ENCODE measurements at regions not wholly inside any gene's neighbourhood (a gene's known extent, or its start where the extent isn't known, plus 50 kb on each side); places are given as distances from the start of the nearest gene placed in this dataset.

GRCh38 chr6:108746366-108746765 is 101.9 kb upstream of the ARMC2 start:
- Histone ChIP-seq H3K4me1 (ENCODE audit: low read depth, poor library complexity, severe bottlenecking) (no peaks in the 10 kb centered on the region), H3K27ac (no peak overlapping the region), H3K36me3 (ENCODE audit: insufficient read depth) (no peaks in the 10 kb centered on the region), H3K9ac (no peak overlapping the region), H2AFZ (ENCODE audit: low read depth) (no peak overlapping the region), H3K4me2 (no peak overlapping the region), H3K79me2 (ENCODE audit: insufficient read depth, low read depth) (no peaks in the 10 kb centered on the region), H3K27me3 (ENCODE audit: insufficient read depth, low read depth) (no peaks in the 10 kb centered on the region), H4K20me1 (ENCODE audit: insufficient read depth) (no peaks in the 10 kb centered on the region), H3K4me3 (IDR thresholded peaks at IDR 0.05; ENCODE audit: insufficient read depth, low read depth, low read length) (no peak overlapping the region)
- TF ChIP-seq, protein P1, sequence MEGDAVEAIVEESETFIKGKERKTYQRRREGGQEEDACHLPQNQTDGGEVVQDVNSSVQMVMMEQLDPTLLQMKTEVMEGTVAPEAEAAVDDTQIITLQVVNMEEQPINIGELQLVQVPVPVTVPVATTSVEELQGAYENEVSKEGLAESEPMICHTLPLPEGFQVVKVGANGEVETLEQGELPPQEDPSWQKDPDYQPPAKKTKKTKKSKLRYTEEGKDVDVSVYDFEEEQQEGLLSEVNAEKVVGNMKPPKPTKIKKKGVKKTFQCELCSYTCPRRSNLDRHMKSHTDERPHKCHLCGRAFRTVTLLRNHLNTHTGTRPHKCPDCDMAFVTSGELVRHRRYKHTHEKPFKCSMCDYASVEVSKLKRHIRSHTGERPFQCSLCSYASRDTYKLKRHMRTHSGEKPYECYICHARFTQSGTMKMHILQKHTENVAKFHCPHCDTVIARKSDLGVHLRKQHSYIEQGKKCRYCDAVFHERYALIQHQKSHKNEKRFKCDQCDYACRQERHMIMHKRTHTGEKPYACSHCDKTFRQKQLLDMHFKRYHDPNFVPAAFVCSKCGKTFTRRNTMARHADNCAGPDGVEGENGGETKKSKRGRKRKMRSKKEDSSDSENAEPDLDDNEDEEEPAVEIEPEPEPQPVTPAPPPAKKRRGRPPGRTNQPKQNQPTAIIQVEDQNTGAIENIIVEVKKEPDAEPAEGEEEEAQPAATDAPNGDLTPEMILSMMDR (conservative IDR thresholded peaks at IDR 0.05; ENCODE audit: low read depth, low read length), result no peak

DNA sequence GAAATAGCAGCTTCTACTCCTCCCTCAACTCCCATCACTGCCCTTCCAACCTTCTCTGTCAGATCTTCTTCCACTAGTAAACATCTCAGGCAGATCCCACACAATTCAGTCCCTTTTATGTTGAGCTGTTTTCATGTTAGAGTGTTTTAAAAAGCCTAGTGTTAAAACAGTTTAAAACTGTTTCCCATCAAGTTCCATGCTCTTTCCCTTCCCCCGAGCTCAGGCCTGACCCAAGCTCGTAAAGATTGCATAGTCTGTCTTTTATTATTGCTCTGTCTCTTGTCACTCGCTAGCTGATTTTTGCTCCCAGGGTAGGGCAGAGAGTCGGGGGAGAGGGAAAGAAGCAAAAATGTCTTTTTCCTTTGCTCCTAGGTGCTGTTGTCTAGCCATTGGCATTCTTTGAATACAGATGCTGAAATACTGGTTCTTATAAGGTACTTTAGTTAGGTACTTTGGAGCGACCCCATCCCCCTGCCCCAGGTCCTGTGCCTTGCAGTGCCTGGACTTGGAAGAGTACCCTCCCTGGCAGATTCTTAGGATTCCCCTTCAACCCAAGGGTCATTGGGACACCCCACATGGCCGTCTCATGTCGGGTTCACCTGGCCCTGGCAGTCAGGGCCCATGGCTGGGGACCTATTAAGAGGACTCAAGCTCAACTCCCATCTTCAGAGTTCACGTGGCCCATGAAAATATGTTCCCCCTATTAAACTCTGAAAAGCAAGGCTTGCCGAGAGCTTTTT is 101.2 kb upstream of the ARMC2 start:
- no peak overlapping the region for H3K27ac ChIP-seq
- H3K79me2 ChIP-seq (ENCODE audit: insufficient read depth, low read depth), result no peaks in the 10 kb centered on the region
- no peak overlapping the region for H3K4me2 ChIP-seq
- no peaks in the 10 kb centered on the region for H4K20me1 ChIP-seq (ENCODE audit: insufficient read depth)
- no peaks in the 10 kb centered on the region for H3K27me3 ChIP-seq (ENCODE audit: insufficient read depth, low read depth)
- H3K36me3 ChIP-seq (ENCODE audit: insufficient read depth), result no peaks in the 10 kb centered on the region
- TF ChIP-seq, protein P1 (conservative IDR thresholded peaks at IDR 0.05; ENCODE audit: low read depth, low read length), result no peak
- no peak overlapping the region for H2AFZ ChIP-seq (ENCODE audit: low read depth)
- H3K4me1 ChIP-seq (ENCODE audit: low read depth, poor library complexity, severe bottlenecking), result no peaks in the 10 kb centered on the region
- no peak overlapping the region for H3K4me3 ChIP-seq (IDR thresholded peaks at IDR 0.05; ENCODE audit: insufficient read depth, low read depth, low read length)
- no peak overlapping the region for H3K9ac ChIP-seq

DNA sequence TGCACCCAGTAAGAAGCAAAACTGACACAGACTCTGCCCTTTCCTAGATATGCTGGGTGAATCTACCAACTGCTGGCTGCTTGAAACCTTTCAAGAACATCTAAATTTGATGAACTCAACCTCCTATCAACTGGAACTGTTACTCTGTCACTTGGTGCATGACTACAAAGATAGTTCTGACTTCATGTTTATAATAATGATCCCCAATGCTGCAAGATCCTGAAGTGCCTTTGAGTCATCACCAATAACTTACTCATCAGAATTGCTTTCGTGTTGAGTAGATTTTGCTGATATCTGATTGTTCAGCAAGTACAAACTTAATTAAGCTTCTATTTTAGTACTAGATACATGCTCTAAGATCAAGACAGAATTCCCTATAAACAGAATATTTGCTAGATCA is 100.2 kb upstream of the ARMC2 start:
- no peaks in the 10 kb centered on the region for H3K4me1 ChIP-seq (ENCODE audit: low read depth, poor library complexity, severe bottlenecking)
- TF ChIP-seq, protein P1 (conservative IDR thresholded peaks at IDR 0.05; ENCODE audit: low read depth, low read length), result no peak
- no peak overlapping the region for H3K4me2 ChIP-seq
- H3K27ac ChIP-seq, result no peak overlapping the region
- no peaks in the 10 kb centered on the region for H3K36me3 ChIP-seq (ENCODE audit: insufficient read depth)
- no peak overlapping the region for H2AFZ ChIP-seq (ENCODE audit: low read depth)
- H3K9ac ChIP-seq, result no peak overlapping the region
- H3K27me3 ChIP-seq (ENCODE audit: insufficient read depth, low read depth), result no peaks in the 10 kb centered on the region
- no peaks in the 10 kb centered on the region for H3K79me2 ChIP-seq (ENCODE audit: insufficient read depth, low read depth)
- no peak overlapping the region for H3K4me3 ChIP-seq (IDR thresholded peaks at IDR 0.05; ENCODE audit: insufficient read depth, low read depth, low read length)
- H4K20me1 ChIP-seq (ENCODE audit: insufficient read depth), result no peaks in the 10 kb centered on the region

GRCh38 chr6:108748959-108749358 is 99.3 kb upstream of the ARMC2 start:
- Histone ChIP-seq H3K27ac (no peak overlapping the region), H3K4me3 (IDR thresholded peaks at IDR 0.05; ENCODE audit: insufficient read depth, low read depth, low read length) (no peak overlapping the region), H3K4me1 (ENCODE audit: low read depth, poor library complexity, severe bottlenecking) (peaks cover under 1% of the 10 kb centered on the region), H3K79me2 (ENCODE audit: insufficient read depth, low read depth) (no peaks in the 10 kb centered on the region), H3K27me3 (ENCODE audit: insufficient read depth, low read depth) (no peaks in the 10 kb centered on the region), H2AFZ (ENCODE audit: low read depth) (no peak overlapping the region), H3K4me2 (no peak overlapping the region), H3K9ac (no peak overlapping the region), H4K20me1 (ENCODE audit: insufficient read depth) (no peaks in the 10 kb centered on the region), H3K36me3 (ENCODE audit: insufficient read depth) (no peaks in the 10 kb centered on the region)
- TF ChIP-seq, protein P1 (conservative IDR thresholded peaks at IDR 0.05; ENCODE audit: low read depth, low read length), result no peak

Measured in KMS-11 (cell line).